ENCODE measurements at regions not wholly inside any gene's neighbourhood (a gene's known extent, or its start where the extent isn't known, plus 50 kb on each side); places are given as distances from the start of the nearest gene placed in this dataset.
"Not testable (repeated sequence)": the region's sequence is repeated elsewhere in the genome, so short reads cannot be mapped to it uniquely, and the experiment has no call there.

GRCh38 chr3:75444634-75445033 is 219.5 kb upstream of the FRG2C start:
- TF ChIP-seq ZFP3 (CRISPR knock-in tag; IDR thresholded peaks at IDR 0.05); CREB5 (CRISPR knock-in tag; IDR thresholded peaks at IDR 0.05; ENCODE audit: low read depth); PATZ1 (CRISPR knock-in tag; IDR thresholded peaks at IDR 0.05; ENCODE audit: borderline replicate concordance); OSR1 (CRISPR knock-in tag; IDR thresholded peaks at IDR 0.05); RARB (CRISPR knock-in tag; IDR thresholded peaks at IDR 0.05); CSRNP3 (CRISPR knock-in tag; IDR thresholded peaks at IDR 0.05); SNAI2 (CRISPR knock-in tag; IDR thresholded peaks at IDR 0.05); ZNF70 (CRISPR knock-in tag; IDR thresholded peaks at IDR 0.05); ZFP30 (CRISPR knock-in tag; IDR thresholded peaks at IDR 0.05): not testable (repeated sequence)

Measured in SK-N-SH treated with all-trans-retinoic acid at 6 μM for 48 hours (cell line).